SU-DHL-6 (cell line): ENCODE measurements at regions not wholly inside any gene's neighbourhood (a gene's known extent, or its start where the extent isn't known, plus 50 kb on each side); places are given as distances from the start of the nearest gene placed in this dataset.

ENCODE experiments used
- CTCF ChIP-seq: fragments of 200-600 bp; sonication (generic); IDR thresholded peaks from one replicate; pipeline ENCODE4 v1.5.1; 2017; ENCODE audit warnings: antibody characterized with exemption, mild to moderate bottlenecking, low read length, moderate library complexity; ENCODE audit not compliant: insufficient read depth, poor library complexity, severe bottlenecking
- EZH2phosphoT487 ChIP-seq: fragments of 200-600 bp; sonication (generic), shearing (Covaris generic); conservative IDR thresholded peaks from 2 replicates; pipeline ENCODE4 v1.6.1; 2018; ENCODE audit warnings: mild to moderate bottlenecking, antibody characterized with exemption, low read length, moderate library complexity, mixed read lengths

GRCh38 chr3:153111016-153111415, 51.0 kb upstream of the RAP2B start:
- TF ChIP-seq CTCF (no peak), EZH2phosphoT487 (no peak)
